GM19467 (cell line): ENCODE measurements at regions not wholly inside any gene's neighbourhood (a gene's known extent, or its start where the extent isn't known, plus 50 kb on each side); places are given as distances from the start of the nearest gene placed in this dataset.
"Not testable (repeated sequence)": the region's sequence is repeated elsewhere in the genome, so short reads cannot be mapped to it uniquely, and the experiment has no call there.

Source experiments
- ATAC-seq: cut with Tn5 transposase; IDR thresholded peaks from one replicate; pipeline ENCODE4 v1.9.1; 2021; ENCODE audit warnings: mild to moderate bottlenecking, moderate library complexity; ENCODE audit not compliant: unreplicated experiment

DNA sequence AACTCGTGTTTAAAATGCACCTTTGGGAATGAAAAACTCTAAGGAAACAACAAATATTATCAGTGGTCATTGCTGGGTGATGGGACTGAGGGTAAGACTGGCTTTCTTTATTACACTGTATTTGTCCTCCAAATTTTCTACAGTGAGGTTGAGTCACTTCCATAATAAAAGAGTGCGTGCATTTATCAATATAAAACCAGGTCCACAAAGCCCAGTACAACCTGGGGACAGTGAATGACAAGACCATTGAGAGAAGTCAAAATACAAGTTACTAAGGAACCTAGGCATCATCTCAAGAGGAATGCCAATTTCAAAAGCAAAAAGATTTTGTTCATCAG is 76.4 kb downstream of the MAGED4 start:
- no peak for ATAC-seq

DNA sequence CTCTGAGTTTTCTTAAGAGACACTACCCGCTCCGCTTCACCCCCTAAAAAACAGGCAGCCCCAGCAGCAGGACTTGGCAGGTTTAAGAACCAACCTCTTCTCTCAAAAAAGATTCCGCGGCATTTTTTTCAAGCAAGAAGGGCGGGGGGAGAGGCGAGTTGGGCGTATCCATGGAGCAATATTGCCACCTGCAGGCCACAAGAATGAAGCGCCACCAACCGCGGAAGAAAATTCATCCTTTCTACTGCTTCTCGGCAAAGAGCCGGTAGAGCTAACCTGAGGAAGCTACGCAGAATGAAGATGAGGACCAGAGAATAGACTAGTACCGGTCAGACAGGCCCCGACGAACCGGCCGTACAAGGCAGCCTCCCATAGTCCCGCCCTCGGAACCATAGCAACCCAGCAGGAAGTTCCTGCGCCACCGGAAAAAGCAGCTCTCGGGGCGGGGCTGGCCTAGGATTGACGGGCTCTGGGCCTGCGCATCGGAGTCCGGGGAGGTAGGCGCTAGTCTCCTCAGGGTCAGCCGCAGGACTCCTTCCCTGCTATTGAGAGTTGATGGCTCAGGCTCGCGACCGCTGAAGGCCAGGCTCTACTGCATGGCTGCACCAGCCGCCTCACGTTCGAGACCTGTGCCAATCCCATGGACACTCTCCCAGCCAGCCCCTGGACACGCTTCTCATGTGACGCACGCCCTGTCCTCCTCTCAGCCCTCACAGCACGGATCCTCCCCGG is 76.9 kb downstream of the MAGED4 start:
- ATAC-seq, result peak; percentile 99

DNA sequence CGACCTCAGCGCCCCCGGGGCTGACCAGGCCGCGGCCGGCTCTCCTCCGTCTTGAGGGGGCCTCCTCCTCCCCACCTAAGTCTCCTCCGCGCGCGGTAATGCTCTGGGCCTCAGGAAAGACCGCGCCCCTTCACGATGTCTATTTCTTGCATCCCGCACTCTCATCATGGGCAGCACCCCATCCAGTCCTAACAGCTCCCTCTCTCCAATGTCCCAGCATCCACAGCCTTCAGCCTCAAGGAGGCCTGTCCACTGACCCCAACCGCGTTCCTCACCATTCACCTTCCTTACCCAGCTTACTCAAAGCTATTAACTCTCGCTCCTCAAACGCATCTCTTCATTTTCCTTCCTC is 77.5 kb downstream of the MAGED4 start:
- ATAC-seq, result peak; percentile 7

DNA sequence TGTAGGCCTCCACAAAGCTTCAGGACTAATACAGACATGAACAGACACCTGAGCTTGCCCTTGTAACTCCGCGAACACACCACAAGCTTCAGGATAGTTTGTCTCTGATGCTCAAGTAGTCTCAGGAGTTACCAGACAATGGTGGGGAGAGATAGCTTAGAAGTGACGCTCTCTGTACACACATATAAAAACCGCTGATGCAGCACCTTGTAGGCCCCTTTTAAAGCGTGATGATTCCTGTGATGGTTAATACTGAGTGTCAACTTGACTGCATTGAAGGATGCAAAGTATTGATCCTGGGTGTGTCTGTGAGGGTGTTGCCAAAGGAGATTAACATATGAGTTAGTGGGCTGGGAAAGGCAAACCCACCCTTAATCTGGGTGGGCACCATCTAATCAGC is 78.7 kb downstream of the MAGED4 start:
- no peak for ATAC-seq

DNA sequence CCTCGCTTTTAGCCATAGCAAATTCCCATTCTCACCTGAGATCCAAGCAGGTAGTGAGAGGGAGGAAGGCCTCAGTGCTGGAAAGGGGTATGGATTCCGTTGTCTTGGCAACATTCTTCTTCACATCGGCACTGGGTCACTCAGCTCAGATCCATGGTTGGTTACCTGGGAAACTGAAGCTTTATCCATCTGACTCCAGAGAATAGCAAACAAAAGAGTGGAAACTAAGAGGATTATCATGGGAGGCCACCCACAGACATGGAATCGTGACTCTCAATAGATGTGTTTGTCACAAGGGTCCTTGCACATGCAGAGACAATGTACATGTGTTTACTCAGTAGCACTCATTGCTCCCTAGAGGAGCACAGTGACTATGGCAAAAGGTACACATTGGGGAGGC is 81.0 kb downstream of the MAGED4 start:
- ATAC-seq, result no peak

DNA sequence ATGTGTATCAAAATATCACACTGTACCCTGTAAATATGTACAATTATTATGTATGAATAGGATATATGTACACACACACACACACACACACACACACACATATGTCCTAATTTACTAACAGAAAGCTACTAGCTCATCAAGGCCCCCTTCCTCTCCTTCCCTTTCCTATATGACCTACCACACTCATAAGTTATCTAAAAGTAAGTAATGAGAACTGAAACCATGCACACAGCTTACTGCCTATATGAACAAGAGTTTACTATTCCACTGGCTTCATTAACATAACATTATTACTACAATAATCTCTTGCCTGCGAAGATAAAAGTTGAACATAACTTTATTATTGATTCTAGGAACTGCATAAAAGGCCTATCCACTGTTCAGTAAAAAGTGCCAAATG is 83.8 kb downstream of the MAGED4 start:
- not testable (repeated sequence) for ATAC-seq

DNA sequence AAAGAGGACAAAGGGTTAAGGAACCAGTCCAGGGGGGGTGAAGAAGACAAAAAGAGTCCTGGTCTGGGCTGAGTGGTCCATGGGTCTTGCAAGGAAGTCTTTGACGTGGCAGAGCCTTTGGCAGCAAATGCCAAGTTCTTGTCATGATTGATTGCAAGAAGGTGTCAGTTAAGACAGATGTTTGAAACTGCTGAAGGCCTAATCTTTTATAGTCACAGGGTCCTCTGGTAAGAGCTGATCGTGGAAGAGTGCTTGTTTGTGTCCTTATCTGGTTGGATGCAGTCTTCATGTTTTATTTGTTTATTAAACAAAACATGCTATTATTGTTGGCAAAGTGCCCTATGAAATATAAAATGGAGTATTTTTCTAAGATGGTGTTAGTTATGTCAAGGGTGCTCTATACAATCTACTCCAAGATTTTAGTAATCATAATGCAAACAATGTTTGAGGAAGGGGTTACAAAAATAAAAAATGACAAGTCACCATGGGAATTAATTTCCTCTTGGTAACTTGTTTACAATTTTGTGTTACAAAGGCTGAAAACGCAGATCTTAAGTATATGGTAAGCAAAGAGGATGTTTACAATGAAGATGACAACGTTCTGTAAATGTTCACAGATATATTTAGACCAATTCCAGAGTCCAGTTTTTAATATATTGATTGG is 85.9 kb downstream of the MAGED4 start:
- no peak for ATAC-seq

DNA sequence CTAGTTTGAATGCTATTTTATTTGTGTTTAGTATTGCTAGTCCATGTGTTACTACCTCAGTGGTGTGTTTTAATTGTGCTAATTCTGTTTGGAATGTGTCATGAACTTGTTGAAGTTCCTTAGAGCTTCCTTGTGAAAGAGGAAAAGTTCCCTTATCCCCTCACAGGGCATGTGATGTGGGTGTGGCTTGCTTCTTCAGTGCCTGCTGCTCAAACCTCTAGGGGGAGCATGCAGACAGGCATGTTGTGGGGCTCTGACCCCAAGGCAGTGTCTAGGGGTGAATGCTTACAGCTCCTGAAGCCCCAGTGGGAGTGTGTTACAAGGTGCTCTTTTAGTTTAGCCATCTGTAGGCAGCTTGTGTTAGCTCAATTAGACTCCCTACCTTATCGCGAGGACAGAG is 86.5 kb downstream of the MAGED4 start:
- ATAC-seq, result no peak

DNA sequence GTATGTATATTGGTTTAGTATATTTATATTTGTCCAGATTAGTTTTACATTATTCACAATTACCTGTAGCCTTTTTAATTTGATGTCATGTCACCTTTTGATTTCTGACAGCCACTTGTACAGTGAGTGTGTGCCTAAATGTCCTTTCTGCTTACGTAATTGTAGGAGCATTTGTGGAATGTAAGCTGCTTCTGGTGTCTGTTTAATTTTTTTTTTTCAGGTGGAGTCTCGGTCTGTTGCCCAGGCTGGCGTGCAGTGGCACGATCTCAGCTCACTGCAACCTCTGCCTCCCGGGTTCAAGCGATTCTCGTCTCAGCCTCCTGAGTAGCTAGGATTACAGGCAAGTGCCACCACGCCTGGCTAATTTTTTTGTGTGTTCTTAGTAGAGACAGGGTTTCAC is 91.2 kb upstream of the XAGE2 start:
- no peak for ATAC-seq

DNA sequence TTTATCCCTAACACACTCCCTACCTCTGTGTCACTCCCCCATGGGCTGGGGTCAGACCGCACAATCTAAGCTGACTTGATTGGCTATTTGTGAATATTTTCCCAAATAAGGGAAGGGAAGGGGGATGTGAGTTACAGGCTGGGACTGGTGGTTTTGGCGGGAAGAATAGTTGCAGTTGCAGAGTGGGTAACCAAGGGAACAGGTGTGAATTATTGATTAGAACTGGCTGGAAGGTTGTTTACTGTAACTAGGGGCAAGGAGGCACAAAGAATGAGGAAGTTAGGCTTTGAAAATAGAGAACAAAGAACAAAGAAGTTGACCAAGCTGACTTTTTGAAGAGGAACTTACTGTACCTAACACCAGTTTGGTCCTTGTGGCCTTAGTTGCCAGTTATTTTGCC is 88.0 kb upstream of the XAGE2 start:
- ATAC-seq, result no peak

DNA sequence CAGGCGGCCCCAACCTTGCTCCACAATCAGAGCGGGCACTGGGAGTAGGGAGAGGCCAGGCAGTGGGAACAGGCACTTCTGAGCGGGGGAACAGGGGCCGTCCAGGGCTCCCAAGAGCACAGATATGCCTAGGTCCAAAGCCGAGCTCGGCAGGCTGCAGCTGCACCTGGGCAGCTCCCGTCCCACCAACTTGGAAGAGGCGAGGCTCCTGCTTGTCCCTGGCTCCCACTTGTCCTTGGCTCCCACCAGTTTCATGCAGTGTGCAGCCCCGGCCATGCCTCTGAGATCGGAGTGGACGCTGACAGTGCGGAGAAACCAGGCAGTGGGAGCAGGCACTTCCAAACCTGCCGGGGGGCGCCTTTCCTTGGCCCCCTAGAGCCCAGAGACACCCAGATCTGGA is 84.0 kb upstream of the XAGE2 start:
- no peak for ATAC-seq

DNA sequence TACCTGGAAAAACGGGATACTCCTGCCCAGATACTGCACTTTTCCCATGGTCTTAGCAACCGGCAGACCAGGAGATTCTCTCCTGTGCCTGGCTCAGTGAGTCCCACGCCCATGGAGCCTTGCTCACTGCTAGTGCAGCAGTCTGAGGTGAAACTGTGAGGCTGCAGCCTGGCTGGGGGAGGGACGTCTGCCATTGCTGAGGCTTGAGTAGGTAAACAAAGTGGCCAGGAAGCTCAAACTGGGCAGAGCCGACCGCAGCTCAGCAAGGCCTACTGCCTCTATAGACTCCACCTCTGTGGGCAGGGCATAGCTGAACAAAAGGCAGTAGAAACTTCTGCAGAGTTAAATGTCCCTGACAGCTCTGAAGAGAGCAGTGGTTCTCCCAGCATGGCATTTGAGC is 69.9 kb upstream of the XAGE2 start:
- not testable (repeated sequence) for ATAC-seq

DNA sequence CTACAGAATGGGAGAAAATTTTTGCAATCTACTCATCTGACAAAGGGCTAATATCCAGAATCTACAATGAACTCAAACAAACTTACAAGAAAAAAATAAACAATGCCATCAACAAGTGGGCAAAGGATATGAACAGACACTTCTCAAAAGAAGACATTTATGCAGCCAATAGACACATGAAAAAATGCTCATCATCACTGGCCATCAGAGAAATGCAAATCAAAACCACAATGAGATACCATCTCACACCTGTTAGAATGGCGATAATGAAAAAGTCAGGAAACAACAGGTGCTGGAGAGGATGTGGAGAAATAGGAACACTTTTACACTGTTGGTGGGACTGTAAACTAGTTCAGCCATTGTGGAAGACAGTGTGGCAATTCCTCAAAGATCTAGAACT is 60.3 kb upstream of the XAGE2 start:
- not testable (repeated sequence) for ATAC-seq
